EH (cell line): ENCODE measurements at regions not wholly inside any gene's neighbourhood (a gene's known extent, or its start where the extent isn't known, plus 50 kb on each side); places are given as distances from the start of the nearest gene placed in this dataset.

Experiments used
- DNase-seq: peaks from one replicate; pipeline ENCODE4 v3.0.0-alpha.2; 2015; ENCODE audit warnings: low read depth

GRCh38 chr4:11051181-11051580 is 366.6 kb upstream of the CLNK start:
- DNase-seq: no peak

GRCh38 chr4:11050766-11051165 is 366.2 kb upstream of the CLNK start:
- DNase-seq: no peak

- DNase-seq: no peak
Observed at GRCh38 chr4:11049001-11049400, 364.4 kb upstream of the CLNK start.

- DNase-seq: no peak
Observed at GRCh38 chr4:11042760-11043159, 358.2 kb upstream of the CLNK start.

GRCh38 chr4:11039634-11040131 is 355.1 kb upstream of the CLNK start:
- DNase-seq: no peak

GRCh38 chr4:11038926-11039325 is 354.4 kb upstream of the CLNK start:
- DNase-seq: no peak

- no peak for DNase-seq
Observed at GRCh38 chr4:11037637-11038036, 353.1 kb upstream of the CLNK start.

GRCh38 chr4:11028334-11028733 is 343.8 kb upstream of the CLNK start:
- no peak for DNase-seq

- DNase-seq: no peak
Observed at GRCh38 chr4:11021333-11021732, 336.8 kb upstream of the CLNK start.

- DNase-seq: no peak
Observed at GRCh38 chr4:11019451-11020240, 335.1 kb upstream of the CLNK start.

GRCh38 chr4:11014199-11014598 is 329.6 kb upstream of the CLNK start:
- DNase-seq: no peak

GRCh38 chr4:11013094-11013664 is 328.6 kb upstream of the CLNK start:
- no peak for DNase-seq

GRCh38 chr4:11011249-11011648 is 326.7 kb upstream of the CLNK start:
- no peak for DNase-seq

- no peak for DNase-seq
Observed at GRCh38 chr4:11010624-11011023, 326.1 kb upstream of the CLNK start.

- DNase-seq: no peak
Observed at GRCh38 chr4:11009281-11009680, 324.7 kb upstream of the CLNK start.

GRCh38 chr4:11005300-11005699 is 320.7 kb upstream of the CLNK start:
- no peak for DNase-seq

- DNase-seq: no peak
Observed at GRCh38 chr4:11004818-11005217, 320.2 kb upstream of the CLNK start.

- no peak for DNase-seq
Observed at GRCh38 chr4:11002961-11003360, 318.4 kb upstream of the CLNK start.

- no peak for DNase-seq
Observed at GRCh38 chr4:10998846-10999245, 314.3 kb upstream of the CLNK start.

GRCh38 chr4:10984815-10985214 is 300.2 kb upstream of the CLNK start:
- DNase-seq: no peak

GRCh38 chr4:10983885-10984640 is 299.5 kb upstream of the CLNK start:
- no peak for DNase-seq

GRCh38 chr4:10983268-10983667 is 298.7 kb upstream of the CLNK start:
- no peak for DNase-seq

GRCh38 chr4:10982305-10982704 is 297.7 kb upstream of the CLNK start:
- DNase-seq: no peak
